Esophagus squamous epithelium (tissue), 4 donors: ENCODE measurements at regions not wholly inside any gene's neighbourhood (a gene's known extent, or its start where the extent isn't known, plus 50 kb on each side); places are given as distances from the start of the nearest gene placed in this dataset.

Experiments used
- CTCF ChIP-seq, 6 experiments: fragments of 450-650 bp in 4 of 6; fragments of 200-600 bp in 2 of 6; sonication (generic) in 2 of 6; IDR thresholded peaks; one replicate each; pipeline ENCODE4 v1.5.1; 2016 to 2019; ENCODE audit warnings: antibody characterized with exemption in 6 of 6, mild to moderate bottlenecking in 4 of 6, moderate library complexity in 4 of 6
- POLR2A ChIP-seq, 4 donors: fragments of 450-650 bp; IDR thresholded peaks; one replicate each; pipeline ENCODE4 v1.6.1; 2017; ENCODE audit warnings: antibody characterized with exemption in 4 of 4, mild to moderate bottlenecking in 4 of 4, moderate library complexity in 3 of 4

GRCh38 chr13:80965097-80965496 is 624.2 kb upstream of the SPRY2 start:
- TF ChIP-seq CTCF (IDR thresholded peaks at IDR 0.05) (no peak), POLR2A (IDR thresholded peaks at IDR 0.05) (no peak)
